Nephron (organoid): ENCODE measurements at regions not wholly inside any gene's neighbourhood (a gene's known extent, or its start where the extent isn't known, plus 50 kb on each side); places are given as distances from the start of the nearest gene placed in this dataset.

Experiments used
- H3K27ac Mint-ChIP-seq, 3 experiments: 2 replicates each; pipeline ENCODE4 v1.8.0; 2020; ENCODE audit warnings: mixed read lengths in 3 of 3, mild to moderate bottlenecking in 2 of 3, moderate library complexity in 1 of 3
- H3K27me3 Mint-ChIP-seq: 2 replicates; pipeline ENCODE4 v1.8.0; 2021; ENCODE audit warnings: low read depth, mild to moderate bottlenecking, moderate library complexity, mixed read lengths
- H3K36me3 Mint-ChIP-seq: 2 replicates; pipeline ENCODE4 v1.8.0; 2020; ENCODE audit warnings: low read depth, mixed read lengths
- H3K4me1 Mint-ChIP-seq: 2 replicates; pipeline ENCODE4 v1.8.0; 2020; ENCODE audit warnings: mixed read lengths
- H3K4me3 Mint-ChIP-seq, 3 experiments: 2 replicates each; pipeline ENCODE4 v1.8.0; 2020; ENCODE audit warnings: mild to moderate bottlenecking in 3 of 3, mixed read lengths in 3 of 3, moderate library complexity in 2 of 3
- H3K9me3 Mint-ChIP-seq: 2 replicates; pipeline ENCODE4 v1.8.0; 2020; ENCODE audit warnings: mixed read lengths
- TF ChIP-seq, protein P1 (sequence below), 3 experiments: fragments of 200-600 bp; sonication (generic); IDR thresholded peaks; one replicate each; pipeline ENCODE4 v1.5.0; 2021; ENCODE audit warnings: antibody characterized with exemption in 3 of 3; ENCODE audit not compliant: unreplicated experiment in 3 of 3

DNA sequence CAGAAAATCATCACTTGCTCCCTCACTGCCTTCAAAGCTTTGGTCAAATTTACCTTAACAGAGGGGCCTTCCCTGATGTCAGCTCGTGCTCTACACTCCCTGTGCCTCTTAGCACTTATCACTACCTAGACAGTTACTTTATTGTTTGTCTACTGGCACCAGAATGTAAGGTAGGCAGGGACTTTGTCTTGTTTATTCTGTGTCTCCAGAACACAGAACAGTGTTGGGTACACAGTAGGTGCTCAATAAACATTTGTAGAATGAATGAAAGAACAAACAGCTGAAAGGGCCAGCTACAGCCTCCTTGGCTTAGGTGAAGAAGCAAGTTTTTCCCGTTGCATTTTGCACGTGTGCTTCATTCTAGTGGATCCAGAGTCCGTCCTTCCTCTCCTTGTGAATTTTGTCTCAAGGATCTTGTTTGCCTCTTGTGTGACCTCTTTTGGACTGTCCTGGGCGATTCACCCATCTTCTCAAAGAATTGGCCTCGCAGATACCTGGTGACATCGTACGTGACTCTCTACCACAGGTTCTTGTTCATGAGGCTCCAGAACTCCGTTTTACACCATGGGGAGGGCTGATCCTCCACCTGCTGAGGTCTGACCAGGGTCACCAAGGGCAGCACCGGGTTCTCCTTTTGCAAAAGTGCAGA is 84.2 kb upstream of the ARMC2 start:
- peaks cover 14% of the 10 kb centered on the region for H3K4me1 Mint-ChIP-seq
- no peak overlapping the region for H3K27ac Mint-ChIP-seq
- no peak overlapping the region for H3K4me3 Mint-ChIP-seq
- TF ChIP-seq, protein P1, sequence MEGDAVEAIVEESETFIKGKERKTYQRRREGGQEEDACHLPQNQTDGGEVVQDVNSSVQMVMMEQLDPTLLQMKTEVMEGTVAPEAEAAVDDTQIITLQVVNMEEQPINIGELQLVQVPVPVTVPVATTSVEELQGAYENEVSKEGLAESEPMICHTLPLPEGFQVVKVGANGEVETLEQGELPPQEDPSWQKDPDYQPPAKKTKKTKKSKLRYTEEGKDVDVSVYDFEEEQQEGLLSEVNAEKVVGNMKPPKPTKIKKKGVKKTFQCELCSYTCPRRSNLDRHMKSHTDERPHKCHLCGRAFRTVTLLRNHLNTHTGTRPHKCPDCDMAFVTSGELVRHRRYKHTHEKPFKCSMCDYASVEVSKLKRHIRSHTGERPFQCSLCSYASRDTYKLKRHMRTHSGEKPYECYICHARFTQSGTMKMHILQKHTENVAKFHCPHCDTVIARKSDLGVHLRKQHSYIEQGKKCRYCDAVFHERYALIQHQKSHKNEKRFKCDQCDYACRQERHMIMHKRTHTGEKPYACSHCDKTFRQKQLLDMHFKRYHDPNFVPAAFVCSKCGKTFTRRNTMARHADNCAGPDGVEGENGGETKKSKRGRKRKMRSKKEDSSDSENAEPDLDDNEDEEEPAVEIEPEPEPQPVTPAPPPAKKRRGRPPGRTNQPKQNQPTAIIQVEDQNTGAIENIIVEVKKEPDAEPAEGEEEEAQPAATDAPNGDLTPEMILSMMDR (IDR thresholded peaks at IDR 0.05; ENCODE audit: unreplicated experiment in 3 of 3), result no peak
- peaks cover 4% of the 10 kb centered on the region for H3K27me3 Mint-ChIP-seq
- no peaks in the 10 kb centered on the region for H3K36me3 Mint-ChIP-seq
- H3K9me3 Mint-ChIP-seq, result no peaks in the 10 kb centered on the region

DNA sequence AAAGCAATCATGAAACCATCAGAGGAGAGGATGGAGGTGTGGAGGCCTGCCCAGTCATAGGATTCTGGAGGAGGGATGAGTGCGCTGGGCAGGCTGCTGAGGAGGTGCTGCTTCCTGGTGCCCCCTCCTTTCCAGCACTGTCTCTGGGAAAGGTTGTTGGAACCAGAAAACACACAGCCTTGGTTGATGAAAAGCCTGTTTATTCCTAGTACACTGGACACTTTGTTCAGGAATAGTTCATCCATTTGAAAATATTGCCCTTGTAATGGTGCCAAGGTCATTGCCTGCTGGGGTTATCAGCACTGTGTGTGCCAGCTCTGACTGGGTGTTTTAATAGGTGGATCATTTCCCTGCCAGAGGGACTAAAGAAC is 83.7 kb upstream of the ARMC2 start:
- H3K36me3 Mint-ChIP-seq, result no peaks in the 10 kb centered on the region
- TF ChIP-seq, protein P1 (IDR thresholded peaks at IDR 0.05; ENCODE audit: unreplicated experiment in 3 of 3), result no peak
- no peaks in the 10 kb centered on the region for H3K9me3 Mint-ChIP-seq
- no peak overlapping the region for H3K4me3 Mint-ChIP-seq
- H3K27ac Mint-ChIP-seq, result no peak overlapping the region
- H3K4me1 Mint-ChIP-seq, result peaks cover 14% of the 10 kb centered on the region
- peaks cover 4% of the 10 kb centered on the region for H3K27me3 Mint-ChIP-seq

DNA sequence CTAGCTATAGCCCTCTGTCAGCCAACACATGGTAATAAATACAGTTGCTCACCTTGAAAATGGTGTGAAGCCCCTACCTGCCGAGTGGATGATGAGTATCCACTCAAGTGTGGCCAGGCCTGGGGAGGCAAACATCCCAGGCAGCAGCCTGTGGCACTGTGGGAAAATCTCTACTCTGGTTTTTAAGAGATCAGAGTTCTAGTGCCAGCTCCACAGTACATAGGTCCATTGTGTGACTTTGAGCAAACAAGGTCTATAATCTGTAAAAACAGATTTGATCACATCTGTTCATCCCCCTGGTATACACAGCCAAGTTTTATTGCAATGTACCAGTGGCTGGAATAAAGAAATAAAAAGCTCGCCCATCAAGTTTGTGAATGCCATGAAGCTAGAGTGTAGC is 82.7 kb upstream of the ARMC2 start:
- no peaks in the 10 kb centered on the region for H3K36me3 Mint-ChIP-seq
- H3K27me3 Mint-ChIP-seq, result peaks cover 4% of the 10 kb centered on the region
- H3K4me1 Mint-ChIP-seq, result peaks cover 10% of the 10 kb centered on the region
- TF ChIP-seq, protein P1 (IDR thresholded peaks at IDR 0.05; ENCODE audit: unreplicated experiment in 3 of 3), result no peak
- H3K4me3 Mint-ChIP-seq, result no peak overlapping the region
- H3K9me3 Mint-ChIP-seq, result peaks cover 3% of the 10 kb centered on the region
- no peak overlapping the region for H3K27ac Mint-ChIP-seq

DNA sequence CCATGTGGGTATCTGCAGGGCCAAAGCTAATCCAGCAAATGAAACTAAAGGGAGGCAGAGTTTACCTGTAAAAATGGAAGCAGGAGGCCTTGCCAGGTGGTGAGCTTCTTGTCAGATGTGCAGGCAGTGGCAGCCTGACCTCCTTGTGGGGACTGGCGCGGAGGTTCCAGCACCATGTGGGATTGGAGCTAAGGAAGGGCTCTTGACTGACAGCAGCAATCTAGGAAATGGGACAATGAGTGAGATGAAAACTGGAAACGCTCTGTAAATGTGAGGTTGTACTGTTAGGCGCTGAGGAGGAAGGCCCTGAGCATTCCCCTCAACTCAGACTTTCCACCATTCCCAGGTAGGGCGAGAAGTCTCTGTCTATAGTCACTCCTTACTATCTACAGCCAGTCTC is 81.8 kb upstream of the ARMC2 start:
- TF ChIP-seq, protein P1 (IDR thresholded peaks at IDR 0.05; ENCODE audit: unreplicated experiment in 3 of 3), result no peak

DNA sequence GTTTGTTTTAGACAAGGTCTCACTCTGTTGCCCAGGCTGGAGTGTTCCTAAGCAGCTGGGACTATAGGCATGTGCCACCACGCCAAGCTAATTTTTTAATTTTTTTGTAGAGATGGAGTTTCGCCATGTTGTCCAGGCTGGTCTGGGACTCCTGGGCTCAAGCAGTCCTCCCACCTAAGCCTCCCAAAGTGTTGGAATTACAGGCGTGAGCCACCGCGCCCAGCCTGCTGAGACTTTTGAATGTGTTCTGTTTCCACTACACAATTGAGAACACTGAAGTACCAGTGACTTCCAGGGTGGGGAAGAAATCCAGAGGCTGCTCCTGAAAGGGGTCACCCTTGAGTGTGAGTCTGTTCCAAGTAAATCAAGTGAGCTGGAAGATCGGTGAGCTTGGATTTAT is 81.3 kb upstream of the ARMC2 start:
- Mint-ChIP-seq H3K27me3 (no peaks in the 10 kb centered on the region), H3K4me1 (no peaks in the 10 kb centered on the region), H3K4me3 (no peak overlapping the region), H3K36me3 (no peaks in the 10 kb centered on the region), H3K9me3 (peaks cover 4% of the 10 kb centered on the region), H3K27ac (no peak overlapping the region)
- TF ChIP-seq, protein P1 (IDR thresholded peaks at IDR 0.05; ENCODE audit: unreplicated experiment in 3 of 3), result no peak

More for the DNA sequence above, 81.8 kb upstream of the ARMC2 start:
- Mint-ChIP-seq H3K4me1 (peaks cover 1% of the 10 kb centered on the region), H3K36me3 (no peaks in the 10 kb centered on the region), H3K9me3 (peaks cover 4% of the 10 kb centered on the region), H3K4me3 (no peak overlapping the region), H3K27ac (no peak overlapping the region), H3K27me3 (peaks cover 4% of the 10 kb centered on the region)

DNA sequence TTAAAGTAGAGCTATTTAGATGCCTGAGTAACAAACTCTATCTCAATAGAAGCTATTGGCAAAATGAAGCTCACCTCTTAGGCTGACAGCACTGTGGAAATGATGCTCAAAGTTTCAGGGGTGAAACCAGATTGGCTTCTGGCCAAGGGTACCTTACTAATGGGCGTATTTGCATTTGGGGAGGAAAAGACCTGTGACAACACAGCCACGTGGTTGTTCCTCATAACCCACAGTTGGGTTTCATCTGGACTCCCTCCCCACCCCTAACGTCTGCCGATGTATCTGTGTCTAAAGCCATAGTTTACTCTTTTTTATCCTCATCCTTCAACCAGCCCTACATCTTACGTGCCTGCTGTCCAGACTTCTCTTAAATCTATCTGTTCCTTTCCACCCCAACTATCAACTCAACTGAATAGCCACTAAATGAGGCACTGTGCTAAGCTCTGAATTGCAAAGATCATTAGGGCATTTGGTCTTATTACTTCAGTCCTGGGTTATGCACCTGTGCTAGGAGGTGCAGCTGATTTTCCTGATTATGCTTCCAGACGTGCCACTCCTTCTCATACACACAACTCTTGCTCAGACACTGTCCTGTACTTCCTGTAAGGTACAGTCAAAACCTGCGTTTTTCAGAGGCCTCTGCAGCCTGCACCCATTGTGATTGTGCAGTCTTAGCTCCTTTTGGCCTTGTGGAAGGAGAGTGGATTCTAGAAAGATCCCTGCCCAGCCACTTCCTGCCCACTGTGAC is 80.6 kb upstream of the ARMC2 start:
- H3K36me3 Mint-ChIP-seq, result no peaks in the 10 kb centered on the region
- H3K27ac Mint-ChIP-seq, result no peak overlapping the region
- peaks cover 4% of the 10 kb centered on the region for H3K9me3 Mint-ChIP-seq
- TF ChIP-seq, protein P1 (IDR thresholded peaks at IDR 0.05; ENCODE audit: unreplicated experiment in 3 of 3), result no peak
- no peak overlapping the region for H3K4me3 Mint-ChIP-seq
- H3K27me3 Mint-ChIP-seq, result no peaks in the 10 kb centered on the region
- H3K4me1 Mint-ChIP-seq, result no peaks in the 10 kb centered on the region
